Fibroblast of lung (primary cell): ENCODE measurements at regions not wholly inside any gene's neighbourhood (a gene's known extent, or its start where the extent isn't known, plus 50 kb on each side); places are given as distances from the start of the nearest gene placed in this dataset.

Experiments
- CTCF ChIP-seq, 2 donors: IDR thresholded peaks in 1 of 2; conservative IDR thresholded peaks in 1 of 2; 1 replicate in 1 of 2; 2 replicates in 1 of 2; pipeline ENCODE4 v1.5.1; 2011 to 2012; ENCODE audit warnings: low read length in 2 of 2, control low read depth in 1 of 2, inconsistent platforms in 1 of 2, low read depth in 1 of 2, mild to moderate bottlenecking in 1 of 2
- EZH2 ChIP-seq: IDR thresholded peaks from 2 replicates; pipeline ENCODE4 v1.5.1; 2012; ENCODE audit warnings: low read length, control low read depth, mild to moderate bottlenecking; ENCODE audit errors: missing control alignments

- TF ChIP-seq CTCF (conservative IDR thresholded peaks at IDR 0.05 in 1 of 2, IDR thresholded peaks at IDR 0.05 in 1 of 2; ENCODE audit: low read depth in 1 of 2, low read length in 2 of 2): no peak
- TF ChIP-seq EZH2: no peak
Observed at GRCh38 chr4:108559068-108559793, 61.1 kb upstream of the RPL34 start.
